Mammary epithelial cell (primary cell): ENCODE measurements at regions not wholly inside any gene's neighbourhood (a gene's known extent, or its start where the extent isn't known, plus 50 kb on each side); places are given as distances from the start of the nearest gene placed in this dataset.

Source experiments
- EZH2 ChIP-seq: IDR thresholded peaks from 2 replicates; pipeline ENCODE4 v1.6.1; 2012; ENCODE audit warnings: low read length, inconsistent platforms, borderline replicate concordance
- TF ChIP-seq, protein P1 (sequence below), 2 donors: IDR thresholded peaks in 1 of 2; conservative IDR thresholded peaks in 1 of 2; 2 replicates each; pipeline ENCODE4 v1.5.1; 2011 to 2012; ENCODE audit warnings: inconsistent platforms in 2 of 2, low read length in 2 of 2, mild to moderate bottlenecking in 2 of 2, control low read depth in 1 of 2, low read depth in 1 of 2; ENCODE audit not compliant: insufficient read depth in 1 of 2; ENCODE audit errors: extremely low read depth in 1 of 2

DNA sequence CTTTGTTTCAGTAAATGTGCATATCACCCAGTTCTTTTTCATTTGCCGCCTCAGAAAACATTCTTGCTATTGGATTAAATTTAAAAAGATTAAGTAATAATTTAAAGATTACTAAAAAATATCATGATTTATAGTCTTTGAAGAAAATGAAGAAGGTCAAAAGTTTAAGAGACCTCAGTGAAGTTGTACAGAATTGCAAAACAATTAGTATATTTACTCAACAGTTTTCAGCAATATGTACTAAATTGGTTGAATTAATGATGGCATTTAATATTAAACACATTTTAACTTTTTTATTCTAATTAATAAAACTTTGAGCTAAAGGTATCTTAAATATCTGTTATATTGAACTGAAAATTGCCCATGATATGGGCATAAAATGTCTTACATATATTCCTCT is 49.9 kb upstream of the KLF6 start:
- TF ChIP-seq, protein P1, sequence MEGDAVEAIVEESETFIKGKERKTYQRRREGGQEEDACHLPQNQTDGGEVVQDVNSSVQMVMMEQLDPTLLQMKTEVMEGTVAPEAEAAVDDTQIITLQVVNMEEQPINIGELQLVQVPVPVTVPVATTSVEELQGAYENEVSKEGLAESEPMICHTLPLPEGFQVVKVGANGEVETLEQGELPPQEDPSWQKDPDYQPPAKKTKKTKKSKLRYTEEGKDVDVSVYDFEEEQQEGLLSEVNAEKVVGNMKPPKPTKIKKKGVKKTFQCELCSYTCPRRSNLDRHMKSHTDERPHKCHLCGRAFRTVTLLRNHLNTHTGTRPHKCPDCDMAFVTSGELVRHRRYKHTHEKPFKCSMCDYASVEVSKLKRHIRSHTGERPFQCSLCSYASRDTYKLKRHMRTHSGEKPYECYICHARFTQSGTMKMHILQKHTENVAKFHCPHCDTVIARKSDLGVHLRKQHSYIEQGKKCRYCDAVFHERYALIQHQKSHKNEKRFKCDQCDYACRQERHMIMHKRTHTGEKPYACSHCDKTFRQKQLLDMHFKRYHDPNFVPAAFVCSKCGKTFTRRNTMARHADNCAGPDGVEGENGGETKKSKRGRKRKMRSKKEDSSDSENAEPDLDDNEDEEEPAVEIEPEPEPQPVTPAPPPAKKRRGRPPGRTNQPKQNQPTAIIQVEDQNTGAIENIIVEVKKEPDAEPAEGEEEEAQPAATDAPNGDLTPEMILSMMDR (conservative IDR thresholded peaks at IDR 0.05 in 1 of 2, IDR thresholded peaks at IDR 0.05 in 1 of 2; ENCODE audit: extremely low read depth in 1 of 2, insufficient read depth in 1 of 2, low read depth in 1 of 2, low read length in 2 of 2), result no peak
- no peak for TF ChIP-seq EZH2
